ENCODE measurements at regions not wholly inside any gene's neighbourhood (a gene's known extent, or its start where the extent isn't known, plus 50 kb on each side); places are given as distances from the start of the nearest gene placed in this dataset.

- no peaks in the 10 kb centered on the region for H3K4me1 ChIP-seq (ENCODE audit: control extremely low read depth in 1 of 4, control insufficient read depth in 4 of 4, insufficient read depth in 4 of 4, low read length in 3 of 4)
- H3K27me3 ChIP-seq (replicated peaks in 2 of 5; ENCODE audit: control insufficient read depth in 4 of 5, insufficient read depth in 5 of 5, low read length in 4 of 5) = no peaks in the 10 kb centered on the region
- H3K27ac ChIP-seq (ENCODE audit: insufficient read depth in 1 of 2, low read depth in 1 of 2, low read length in 2 of 2, poor library complexity in 1 of 2, severe bottlenecking in 2 of 2) = no peak overlapping the region
- 75% methylated on average over 1 of the region's 2 CpGs for WGBS (ENCODE audit: insufficient coverage)
- POLR2A ChIA-PET = no interaction called here
- CTCF ChIA-PET = no interaction called here
- H3K9me3 ChIP-seq (ENCODE audit: control extremely low read depth in 1 of 5, control insufficient read depth in 4 of 5, insufficient read depth in 2 of 5, low read depth in 1 of 5, low read length in 4 of 5) = no peaks in the 10 kb centered on the region
- no peaks in the 10 kb centered on the region for H3K36me3 ChIP-seq (ENCODE audit: control insufficient read depth in 4 of 4, insufficient read depth in 4 of 4, low read length in 3 of 4)
- DNase-seq = no peak
- no peak overlapping the region for H3K4me3 ChIP-seq (ENCODE audit: control insufficient read depth in 1 of 7, extremely low read depth in 1 of 7, insufficient read depth in 4 of 7, low read depth in 2 of 7, low read length in 6 of 7)
These were observed 201.8 kb upstream of the VCX start for GRCh38 chrX:7641141-7641540.

GRCh38 chrX:7640392-7640791 lies 202.6 kb upstream of the VCX start:
- no peaks in the 10 kb centered on the region for H3K27me3 ChIP-seq (replicated peaks in 2 of 5; ENCODE audit: control insufficient read depth in 4 of 5, insufficient read depth in 5 of 5, low read length in 4 of 5)
- H3K36me3 ChIP-seq (ENCODE audit: control insufficient read depth in 4 of 4, insufficient read depth in 4 of 4, low read length in 3 of 4) = no peaks in the 10 kb centered on the region
- H3K4me1 ChIP-seq (ENCODE audit: control extremely low read depth in 1 of 4, control insufficient read depth in 4 of 4, insufficient read depth in 4 of 4, low read length in 3 of 4) = no peaks in the 10 kb centered on the region
- no peaks in the 10 kb centered on the region for H3K9me3 ChIP-seq (ENCODE audit: control extremely low read depth in 1 of 5, control insufficient read depth in 4 of 5, insufficient read depth in 2 of 5, low read depth in 1 of 5, low read length in 4 of 5)
- no peak overlapping the region for H3K27ac ChIP-seq (ENCODE audit: insufficient read depth in 1 of 2, low read depth in 1 of 2, low read length in 2 of 2, poor library complexity in 1 of 2, severe bottlenecking in 2 of 2)
- no peak overlapping the region for H3K4me3 ChIP-seq (ENCODE audit: control insufficient read depth in 1 of 7, extremely low read depth in 1 of 7, insufficient read depth in 4 of 7, low read depth in 2 of 7, low read length in 6 of 7)
- ChIA-PET POLR2A (no interaction called here), CTCF (no interaction called here)
- DNase-seq = no peak
- WGBS (ENCODE audit: insufficient coverage) = 64% methylated on average over 2 of the region's 2 CpGs

GRCh38 chrX:7638078-7638710 lies 204.8 kb upstream of the VCX start:
- Histone ChIP-seq H3K4me3 (ENCODE audit: control insufficient read depth in 1 of 7, extremely low read depth in 1 of 7, insufficient read depth in 4 of 7, low read depth in 2 of 7, low read length in 6 of 7) (no peak overlapping the region), H3K9me3 (ENCODE audit: control extremely low read depth in 1 of 5, control insufficient read depth in 4 of 5, insufficient read depth in 2 of 5, low read depth in 1 of 5, low read length in 4 of 5) (no peaks in the 10 kb centered on the region), H3K27ac (ENCODE audit: insufficient read depth in 1 of 2, low read depth in 1 of 2, low read length in 2 of 2, poor library complexity in 1 of 2, severe bottlenecking in 2 of 2) (no peak overlapping the region), H3K4me1 (ENCODE audit: control extremely low read depth in 1 of 4, control insufficient read depth in 4 of 4, insufficient read depth in 4 of 4, low read length in 3 of 4) (no peaks in the 10 kb centered on the region), H3K27me3 (replicated peaks in 2 of 5; ENCODE audit: control insufficient read depth in 4 of 5, insufficient read depth in 5 of 5, low read length in 4 of 5) (no peaks in the 10 kb centered on the region), H3K36me3 (ENCODE audit: control insufficient read depth in 4 of 4, insufficient read depth in 4 of 4, low read length in 3 of 4) (no peaks in the 10 kb centered on the region)
- 91% methylated on average over 6 of the region's 7 CpGs for WGBS (ENCODE audit: insufficient coverage)
- ChIA-PET POLR2A (no interaction called here), CTCF (interaction anchor here (0.6 kb wide), 1 partner anchor 72 kb away, joined by 3 read pairs; no protein-coding TSS in a partner anchor)
- no peak for DNase-seq

GRCh38 chrX:7637066-7637465 lies 205.9 kb upstream of the VCX start:
- Histone ChIP-seq H3K27me3 (replicated peaks in 2 of 5; ENCODE audit: control insufficient read depth in 4 of 5, insufficient read depth in 5 of 5, low read length in 4 of 5) (no peaks in the 10 kb centered on the region), H3K27ac (ENCODE audit: insufficient read depth in 1 of 2, low read depth in 1 of 2, low read length in 2 of 2, poor library complexity in 1 of 2, severe bottlenecking in 2 of 2) (no peak overlapping the region), H3K4me1 (ENCODE audit: control extremely low read depth in 1 of 4, control insufficient read depth in 4 of 4, insufficient read depth in 4 of 4, low read length in 3 of 4) (no peaks in the 10 kb centered on the region), H3K4me3 (ENCODE audit: control insufficient read depth in 1 of 7, extremely low read depth in 1 of 7, insufficient read depth in 4 of 7, low read depth in 2 of 7, low read length in 6 of 7) (no peak overlapping the region), H3K9me3 (ENCODE audit: control extremely low read depth in 1 of 5, control insufficient read depth in 4 of 5, insufficient read depth in 2 of 5, low read depth in 1 of 5, low read length in 4 of 5) (no peaks in the 10 kb centered on the region), H3K36me3 (ENCODE audit: control insufficient read depth in 4 of 4, insufficient read depth in 4 of 4, low read length in 3 of 4) (no peaks in the 10 kb centered on the region)
- ChIA-PET CTCF (no interaction called here), POLR2A (no interaction called here)
- WGBS (ENCODE audit: insufficient coverage) = 63% methylated on average over 1 of the region's 3 CpGs
- DNase-seq = no peak

- CTCF ChIA-PET = no interaction called here
- no CpG with 5 or more reads among the region's 3 CpGs for WGBS (ENCODE audit: insufficient coverage)
- no peaks in the 10 kb centered on the region for H3K27me3 ChIP-seq (replicated peaks in 2 of 5; ENCODE audit: control insufficient read depth in 4 of 5, insufficient read depth in 5 of 5, low read length in 4 of 5)
- no peak overlapping the region for H3K27ac ChIP-seq (ENCODE audit: insufficient read depth in 1 of 2, low read depth in 1 of 2, low read length in 2 of 2, poor library complexity in 1 of 2, severe bottlenecking in 2 of 2)
- H3K9me3 ChIP-seq (ENCODE audit: control extremely low read depth in 1 of 5, control insufficient read depth in 4 of 5, insufficient read depth in 2 of 5, low read depth in 1 of 5, low read length in 4 of 5) = no peaks in the 10 kb centered on the region
- no peak for DNase-seq
- no peaks in the 10 kb centered on the region for H3K4me1 ChIP-seq (ENCODE audit: control extremely low read depth in 1 of 4, control insufficient read depth in 4 of 4, insufficient read depth in 4 of 4, low read length in 3 of 4)
- POLR2A ChIA-PET = no interaction called here
- no peaks in the 10 kb centered on the region for H3K36me3 ChIP-seq (ENCODE audit: control insufficient read depth in 4 of 4, insufficient read depth in 4 of 4, low read length in 3 of 4)
- H3K4me3 ChIP-seq (ENCODE audit: control insufficient read depth in 1 of 7, extremely low read depth in 1 of 7, insufficient read depth in 4 of 7, low read depth in 2 of 7, low read length in 6 of 7) = no peak overlapping the region
These were observed 207.4 kb upstream of the VCX start for GRCh38 chrX:7635604-7636003.

GRCh38 chrX:7620560-7620959 lies 222.4 kb upstream of the VCX start:
- Histone ChIP-seq H3K4me1 (ENCODE audit: control extremely low read depth in 1 of 4, control insufficient read depth in 4 of 4, insufficient read depth in 4 of 4, low read length in 3 of 4) (no peaks in the 10 kb centered on the region), H3K36me3 (ENCODE audit: control insufficient read depth in 4 of 4, insufficient read depth in 4 of 4, low read length in 3 of 4) (no peaks in the 10 kb centered on the region), H3K9me3 (ENCODE audit: control extremely low read depth in 1 of 5, control insufficient read depth in 4 of 5, insufficient read depth in 2 of 5, low read depth in 1 of 5, low read length in 4 of 5) (no peaks in the 10 kb centered on the region), H3K4me3 (ENCODE audit: control insufficient read depth in 1 of 7, extremely low read depth in 1 of 7, insufficient read depth in 4 of 7, low read depth in 2 of 7, low read length in 6 of 7) (no peak overlapping the region), H3K27ac (ENCODE audit: insufficient read depth in 1 of 2, low read depth in 1 of 2, low read length in 2 of 2, poor library complexity in 1 of 2, severe bottlenecking in 2 of 2) (no peak overlapping the region), H3K27me3 (replicated peaks in 2 of 5; ENCODE audit: control insufficient read depth in 4 of 5, insufficient read depth in 5 of 5, low read length in 4 of 5) (no peaks in the 10 kb centered on the region)
- CTCF ChIA-PET = no interaction called here
- POLR2A ChIA-PET = no interaction called here
- WGBS (ENCODE audit: insufficient coverage) = 90% methylated on average over 3 of the region's 3 CpGs
- no peak for DNase-seq

- no peak for DNase-seq
- CTCF ChIA-PET = no interaction called here
These were observed 225.0 kb upstream of the VCX start for GRCh38 chrX:7617994-7618393.

More at GRCh38 chrX:7617994-7618393, 225.0 kb upstream of the VCX start:
- H3K4me1 ChIP-seq (ENCODE audit: control extremely low read depth in 1 of 4, control insufficient read depth in 4 of 4, insufficient read depth in 4 of 4, low read length in 3 of 4) = no peaks in the 10 kb centered on the region
- 52% methylated on average over 3 of the region's 3 CpGs for WGBS (ENCODE audit: insufficient coverage)
- POLR2A ChIA-PET = no interaction called here
- no peaks in the 10 kb centered on the region for H3K9me3 ChIP-seq (ENCODE audit: control extremely low read depth in 1 of 5, control insufficient read depth in 4 of 5, insufficient read depth in 2 of 5, low read depth in 1 of 5, low read length in 4 of 5)
- no peak overlapping the region for H3K4me3 ChIP-seq (ENCODE audit: control insufficient read depth in 1 of 7, extremely low read depth in 1 of 7, insufficient read depth in 4 of 7, low read depth in 2 of 7, low read length in 6 of 7)
- H3K36me3 ChIP-seq (ENCODE audit: control insufficient read depth in 4 of 4, insufficient read depth in 4 of 4, low read length in 3 of 4) = no peaks in the 10 kb centered on the region
- no peaks in the 10 kb centered on the region for H3K27me3 ChIP-seq (replicated peaks in 2 of 5; ENCODE audit: control insufficient read depth in 4 of 5, insufficient read depth in 5 of 5, low read length in 4 of 5)
- H3K27ac ChIP-seq (ENCODE audit: insufficient read depth in 1 of 2, low read depth in 1 of 2, low read length in 2 of 2, poor library complexity in 1 of 2, severe bottlenecking in 2 of 2) = no peak overlapping the region

All from common myeloid progenitor, CD34-positive (primary cell).